Kidney (tissue), 13 donors: ENCODE measurements at regions not wholly inside any gene's neighbourhood (a gene's known extent, or its start where the extent isn't known, plus 50 kb on each side); places are given as distances from the start of the nearest gene placed in this dataset.
A peak's percentile ranks its signal among the peaks of the same experiment; 100 is the strongest.

Experiments
- DNase-seq, 5 donors: peaks; one replicate each; pipeline ENCODE4 v3.0.0-alpha.2; 2013 to 2020
- FAIRE-seq: peaks from 2 replicates; lab custom pipeline; 2012; peaks lifted over from hg19 to GRCh38; lab: Jason Lieb, UNC
- H3K27ac ChIP-seq, 2 donors: one replicate each; pipeline ENCODE4 v1.7.0; 2013; ENCODE audit warnings: low read depth in 2 of 2, low read length in 2 of 2, inconsistent platforms in 1 of 2
- H3K27me3 ChIP-seq: one replicate; pipeline ENCODE4 v1.7.1; 2013; ENCODE audit warnings: low read length, inconsistent platforms; ENCODE audit not compliant: control insufficient read depth, insufficient read depth
- H3K36me3 ChIP-seq, 3 donors: one replicate each; pipeline versions ENCODE4 v1.7.0 to v1.7.1; 2013; ENCODE audit warnings: low read length in 3 of 3, control low read depth in 1 of 3, inconsistent platforms in 1 of 3; ENCODE audit not compliant: insufficient read depth in 3 of 3, control insufficient read depth in 2 of 3
- H3K4me1 ChIP-seq, 3 donors: one replicate each; pipeline versions ENCODE4 v1.7.0 to v1.7.1; 2013; ENCODE audit warnings: low read length in 3 of 3, inconsistent platforms in 1 of 3, low read depth in 1 of 3; ENCODE audit not compliant: control insufficient read depth in 2 of 3, insufficient read depth in 2 of 3
- H3K4me3 ChIP-seq, 3 donors: one replicate each; pipeline versions ENCODE4 v1.7.0 to v1.8.1; 2013; ENCODE audit warnings: low read length in 3 of 3, control low read depth in 1 of 3, inconsistent platforms in 1 of 3
- H3K9ac ChIP-seq, 3 donors: one replicate each; pipeline versions ENCODE4 v1.7.0 to v1.7.1; 2013; ENCODE audit warnings: low read length in 3 of 3, control low read depth in 1 of 3, inconsistent platforms in 1 of 3
- H3K9me3 ChIP-seq, 3 donors: one replicate each; pipeline versions ENCODE4 v1.7.0 to v1.7.1; 2013; ENCODE audit warnings: low read length in 3 of 3, control low read depth in 1 of 3, inconsistent platforms in 1 of 3; ENCODE audit not compliant: control insufficient read depth in 2 of 3, insufficient read depth in 1 of 3
- CTCF ChIP-seq: IDR thresholded peaks from 3 replicates; pipeline ENCODE4 v1.5.1; 2012; ENCODE audit warnings: mild to moderate bottlenecking, moderate library complexity, borderline replicate concordance; ENCODE audit not compliant: insufficient read depth; ENCODE audit errors: extremely low read depth
- intact Hi-C: fragments of 100-400 bp; cut with DNase I; formaldehyde crosslinking; loops from one replicate; pipeline ENCODE4 v1.11.1; 2022
- donor health status: control.
- donor health status: control.
- donor health status: control.
- donor health status: control.
- donor health status: control.
- donor health status: DM: yes; HTN: yes; CAD: no.
- donor health status: Normal renal cell carcinoma (clear cell type).

GRCh38 chr18:78857314-78858150, 122.1 kb upstream of the SALL3 start:
- Histone ChIP-seq H3K27me3 (peaks cover 3% of the 10 kb centered on the region), H3K4me1 (no peaks in the 10 kb centered on the region), H3K9ac (no peak overlapping the region), H3K9me3 (no peaks in the 10 kb centered on the region), H3K4me3 (no peak overlapping the region), H3K27ac (no peak overlapping the region), H3K36me3 (no peaks in the 10 kb centered on the region)
- FAIRE-seq (no peak), DNase-seq (peak in 1 of 5 donors; percentile 56)
- TF ChIP-seq CTCF = no peak
- intact Hi-C loops = no loop called here

- H3K27ac ChIP-seq = no peak overlapping the region
- peaks cover 3% of the 10 kb centered on the region for H3K27me3 ChIP-seq
- DNase-seq = no peak
- FAIRE-seq = no peak
- no peaks in the 10 kb centered on the region for H3K36me3 ChIP-seq
- H3K4me1 ChIP-seq = no peaks in the 10 kb centered on the region
- H3K4me3 ChIP-seq = no peak overlapping the region
- intact Hi-C loops = no loop called here
- no peak overlapping the region for H3K9ac ChIP-seq
- TF ChIP-seq CTCF = no peak
- no peaks in the 10 kb centered on the region for H3K9me3 ChIP-seq
Measured at GRCh38 chr18:78859686-78860085, 119.9 kb upstream of the SALL3 start.

DNA sequence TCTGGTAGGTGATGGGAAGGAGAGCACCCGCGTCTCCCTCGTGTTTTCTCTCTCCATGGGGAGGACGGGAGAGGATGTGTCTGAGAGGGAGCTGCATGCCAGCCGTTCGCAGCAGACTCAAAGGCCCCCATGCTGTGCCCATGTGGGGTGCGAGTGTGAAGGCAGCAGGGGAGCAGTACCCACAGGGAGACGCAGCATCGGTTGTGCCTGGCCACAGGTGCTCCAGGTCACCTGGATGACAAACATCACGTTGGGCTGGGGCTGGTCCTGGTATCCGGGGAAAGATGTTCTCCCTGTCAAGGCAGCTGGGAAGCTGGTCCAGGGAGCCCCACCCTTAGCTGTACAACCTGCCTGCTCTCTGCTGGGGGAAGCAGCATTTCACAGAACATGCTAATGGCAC, 119.5 kb upstream of the SALL3 start:
- no peak for TF ChIP-seq CTCF
- Histone ChIP-seq H3K36me3 (no peaks in the 10 kb centered on the region), H3K4me3 (no peak overlapping the region), H3K9me3 (no peaks in the 10 kb centered on the region), H3K27me3 (peaks cover 3% of the 10 kb centered on the region), H3K27ac (no peak overlapping the region), H3K9ac (no peak overlapping the region), H3K4me1 (no peaks in the 10 kb centered on the region)
- DNase-seq (peak in 1 of 5 donors; percentile 47), FAIRE-seq (no peak)
- intact Hi-C loops = no loop called here
